NCI-H524 treated with DMSO at 0.1 percent for 48 hours (cell line): ENCODE measurements at regions not wholly inside any gene's neighbourhood (a gene's known extent, or its start where the extent isn't known, plus 50 kb on each side); places are given as distances from the start of the nearest gene placed in this dataset.
"Not testable (repeated sequence)": the region's sequence is repeated elsewhere in the genome, so short reads cannot be mapped to it uniquely, and the experiment has no call there.

ENCODE experiments used
- DNase-seq: peaks from one replicate; lab custom pipeline; 2025; lab: John Stamatoyannopoulos, UW

DNA sequence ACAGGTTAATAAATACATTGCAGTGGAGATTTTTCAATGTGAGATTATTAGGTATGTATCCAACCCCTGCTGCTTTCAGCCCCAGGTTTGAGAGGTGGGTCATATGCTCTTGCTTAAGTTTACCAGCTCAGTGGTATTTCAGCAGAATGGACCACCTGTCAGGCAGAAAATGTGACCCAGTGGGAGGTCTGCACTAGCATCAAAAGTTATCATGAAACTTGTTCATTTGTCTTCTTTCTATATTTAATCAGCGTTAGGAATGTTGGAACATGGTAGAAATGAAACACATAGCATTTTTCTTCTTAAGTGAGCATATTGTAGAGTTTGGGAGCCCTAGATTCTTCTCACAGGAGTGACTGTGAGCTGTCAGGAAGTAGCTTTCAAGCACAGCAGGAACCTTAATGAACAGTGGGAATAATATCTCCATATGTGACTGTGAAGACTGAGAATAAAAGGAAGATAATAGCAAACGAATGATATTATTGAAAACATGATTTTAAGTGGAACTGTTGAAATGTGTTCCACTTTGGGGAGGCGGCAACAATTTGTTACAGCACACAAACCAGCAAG, 596.9 kb upstream of the CDH6 start:
- DNase-seq, result no peak

DNA sequence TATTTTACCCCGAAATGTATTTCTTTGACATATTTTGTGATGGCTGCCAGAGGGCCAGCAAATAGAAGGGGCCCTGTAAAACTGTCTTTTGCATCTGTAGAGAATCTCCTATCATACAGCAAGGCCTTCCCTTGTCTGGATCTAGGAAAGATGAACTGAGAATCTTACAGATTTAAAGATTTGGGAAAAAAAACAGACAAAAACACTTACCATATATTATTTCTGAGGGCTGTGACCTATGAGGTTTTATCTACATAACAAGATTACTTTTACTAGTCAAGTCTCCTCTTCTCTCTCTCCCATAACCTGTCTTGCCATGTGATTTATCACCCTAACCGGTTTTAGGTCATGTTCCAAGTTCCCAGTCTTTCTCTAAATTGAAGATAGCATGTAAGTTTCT, 599.2 kb upstream of the CDH6 start:
- no peak for DNase-seq

DNA sequence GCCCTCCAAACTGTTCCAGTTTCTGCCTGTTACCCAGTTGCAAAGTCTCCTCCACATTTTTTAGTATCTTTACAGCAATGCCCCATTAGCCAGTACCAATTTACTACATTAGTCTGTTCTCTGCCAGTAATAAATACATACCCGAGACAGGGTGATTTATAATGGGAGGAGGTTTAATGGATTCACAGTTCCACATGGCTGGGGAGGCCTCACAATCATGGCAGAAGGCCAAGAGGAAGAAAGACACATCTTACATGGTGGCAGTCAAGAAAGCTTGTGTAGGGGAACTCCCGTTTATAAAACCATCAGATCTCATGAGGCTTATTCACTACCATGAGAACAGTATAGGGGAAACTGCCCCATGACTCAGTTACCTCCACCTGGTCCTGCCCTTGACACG, 600.7 kb upstream of the CDH6 start:
- no peak for DNase-seq

DNA sequence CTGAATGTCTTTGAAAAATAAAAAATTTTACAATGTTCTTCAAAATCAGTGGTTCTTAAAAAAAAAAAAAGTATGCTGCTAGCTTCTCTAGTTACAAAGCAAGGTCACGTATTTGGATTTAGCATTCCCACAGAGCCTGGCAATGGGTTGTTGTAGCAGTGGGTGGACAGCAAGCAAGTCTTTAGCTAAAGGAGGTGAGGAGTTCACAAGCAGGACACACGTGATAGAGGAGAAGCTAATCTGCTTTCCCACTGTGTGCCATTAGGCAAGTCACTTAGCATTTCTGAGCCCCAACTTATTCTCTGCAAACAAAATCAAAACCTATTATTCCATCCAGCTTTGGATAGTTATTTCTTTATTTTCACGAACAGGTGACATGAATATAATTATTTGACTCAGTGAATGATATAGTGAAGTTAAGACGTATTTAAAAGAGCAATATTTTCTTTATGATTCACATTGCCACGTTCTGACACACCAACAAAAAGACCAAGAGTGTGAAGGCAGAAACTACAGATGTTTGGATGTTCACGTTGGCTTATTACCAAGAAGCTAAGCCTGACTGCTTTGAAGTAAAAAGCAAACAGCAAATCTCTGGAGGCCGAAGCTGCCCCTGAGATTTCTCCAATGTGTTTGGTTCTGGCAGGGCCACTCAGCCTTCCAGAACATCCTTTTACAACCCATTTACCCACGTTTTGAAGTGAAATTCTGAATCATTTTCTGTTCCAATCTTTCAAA, 612.1 kb upstream of the CDH6 start:
- no peak for DNase-seq

DNA sequence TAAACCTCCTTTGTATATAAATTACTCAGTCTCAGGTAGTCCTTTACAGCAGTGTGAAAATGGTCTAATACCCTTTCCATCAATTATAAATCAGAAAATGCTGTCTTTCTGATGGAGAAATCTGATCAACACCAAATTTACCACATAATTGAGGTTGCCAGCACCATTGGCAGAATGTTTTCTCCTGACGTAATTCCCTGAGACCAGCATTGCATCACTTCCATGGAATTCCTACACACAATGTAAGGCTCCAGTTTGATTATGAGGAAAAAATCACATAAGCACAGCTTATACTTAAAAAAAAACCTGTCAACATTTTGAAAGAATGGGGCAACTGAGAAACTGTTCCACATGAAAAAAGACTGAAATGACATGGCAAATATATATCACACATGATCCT, 618.7 kb upstream of the CDH6 start:
- DNase-seq, result no peak

DNA sequence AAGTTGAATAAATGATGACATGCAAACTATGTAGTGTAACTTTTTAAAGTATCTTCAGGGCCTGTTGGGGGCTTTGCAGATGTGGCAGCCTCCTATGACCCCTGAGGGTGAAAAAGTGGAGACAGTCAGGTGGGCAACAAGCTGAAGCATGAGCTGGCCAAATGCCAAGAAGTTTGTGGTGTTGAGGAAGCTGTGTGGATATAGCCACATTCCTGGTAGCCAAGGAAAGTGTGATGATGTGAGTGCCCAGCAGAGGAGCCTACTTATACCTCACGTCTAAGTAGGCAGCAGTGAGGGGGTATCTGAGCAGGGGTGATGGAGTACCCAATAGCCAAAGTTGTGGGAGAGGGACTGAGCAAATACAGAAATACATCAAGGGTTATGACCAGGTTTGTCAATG, 621.2 kb upstream of the CDH6 start:
- DNase-seq, result no peak

DNA sequence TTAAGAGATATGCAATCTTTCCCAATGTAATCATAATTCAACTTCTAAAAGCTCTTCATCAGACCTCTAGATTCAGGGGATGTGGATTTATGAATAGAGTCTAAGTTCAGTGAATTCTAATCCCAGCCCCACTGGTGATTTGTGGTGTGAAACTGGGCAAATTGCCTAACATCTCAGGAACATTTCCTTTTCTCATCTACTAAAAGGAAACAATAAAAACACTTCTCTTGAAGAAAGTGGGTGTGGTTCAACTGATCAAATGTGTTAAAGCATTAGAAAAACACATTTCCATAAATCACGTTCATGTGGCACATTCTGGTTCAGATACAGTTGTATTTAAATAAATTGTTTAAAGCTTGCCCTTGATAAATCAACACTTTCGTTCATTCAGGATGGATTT, 631.7 kb upstream of the CDH6 start:
- DNase-seq, result no peak

DNA sequence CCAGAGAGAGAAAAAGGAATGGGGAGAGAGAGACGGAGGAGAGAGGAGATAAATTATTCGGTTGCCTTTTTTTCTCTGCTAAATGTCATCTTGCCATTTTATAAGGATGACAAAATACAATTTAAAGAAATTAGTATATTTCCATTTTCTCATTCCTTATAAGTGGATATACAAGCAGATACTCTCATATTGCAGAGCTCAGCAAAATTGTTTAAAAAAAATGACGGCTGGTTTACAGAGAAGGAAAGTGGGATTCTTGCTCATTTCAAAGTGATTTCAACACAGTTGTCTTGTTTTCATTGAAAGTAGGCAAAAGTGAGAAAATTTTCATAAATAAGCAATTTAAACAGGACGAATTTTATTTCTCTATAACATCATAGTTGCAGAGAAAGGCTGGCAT, 641.9 kb upstream of the CDH6 start:
- DNase-seq, result no peak

DNA sequence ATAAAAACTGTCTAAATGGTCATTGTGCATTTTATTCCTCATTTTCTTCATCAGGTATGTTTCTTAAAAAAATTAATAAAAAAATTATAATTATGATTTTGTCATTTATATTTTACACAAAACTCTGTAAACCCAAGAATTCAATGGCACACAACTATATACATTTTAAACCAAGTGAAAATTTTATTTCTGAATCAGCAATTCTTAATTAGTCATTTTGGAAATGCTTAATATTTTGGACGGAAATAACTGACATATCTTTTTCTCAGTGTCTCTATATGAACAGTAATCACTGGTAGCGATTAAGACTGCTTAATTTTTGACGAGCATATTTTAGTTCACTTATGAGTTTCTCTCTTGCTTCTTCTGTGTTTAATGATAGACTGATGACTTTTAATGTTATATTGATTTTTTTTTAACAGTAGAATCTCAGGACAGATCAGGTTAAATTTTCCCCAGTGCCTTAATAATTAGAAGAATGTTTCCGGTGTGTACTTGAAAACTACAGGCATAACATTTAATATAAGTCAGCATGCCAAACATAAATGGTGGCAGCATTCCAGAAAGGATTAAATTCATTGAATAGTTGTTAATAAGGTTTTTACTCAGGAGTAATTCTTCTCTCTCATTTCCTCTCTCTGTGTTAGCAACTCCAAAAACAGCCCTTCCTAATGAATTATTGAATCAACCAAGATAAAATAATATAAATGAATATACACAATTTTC, 644.7 kb upstream of the CDH6 start:
- DNase-seq, result no peak

DNA sequence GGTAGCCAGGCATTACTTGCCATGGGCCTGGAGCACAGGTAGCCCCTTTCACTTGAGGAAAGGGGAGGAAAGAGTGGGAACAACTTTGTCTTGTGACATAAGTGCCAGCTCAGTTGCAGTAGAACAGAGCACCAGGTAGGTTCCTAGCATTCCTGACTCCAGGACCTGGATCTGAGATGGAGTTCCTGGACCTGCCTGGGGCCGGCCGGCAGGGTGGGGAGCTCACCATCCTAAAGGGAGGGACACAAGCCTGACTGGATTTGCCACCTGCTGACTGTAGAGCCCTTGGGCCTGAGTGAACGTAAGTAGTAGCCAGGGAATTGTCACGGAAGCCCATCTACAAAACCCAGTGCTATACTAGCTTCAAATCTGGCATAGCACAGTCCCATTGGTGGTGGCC, 653.3 kb upstream of the CDH6 start:
- no peak for DNase-seq

DNA sequence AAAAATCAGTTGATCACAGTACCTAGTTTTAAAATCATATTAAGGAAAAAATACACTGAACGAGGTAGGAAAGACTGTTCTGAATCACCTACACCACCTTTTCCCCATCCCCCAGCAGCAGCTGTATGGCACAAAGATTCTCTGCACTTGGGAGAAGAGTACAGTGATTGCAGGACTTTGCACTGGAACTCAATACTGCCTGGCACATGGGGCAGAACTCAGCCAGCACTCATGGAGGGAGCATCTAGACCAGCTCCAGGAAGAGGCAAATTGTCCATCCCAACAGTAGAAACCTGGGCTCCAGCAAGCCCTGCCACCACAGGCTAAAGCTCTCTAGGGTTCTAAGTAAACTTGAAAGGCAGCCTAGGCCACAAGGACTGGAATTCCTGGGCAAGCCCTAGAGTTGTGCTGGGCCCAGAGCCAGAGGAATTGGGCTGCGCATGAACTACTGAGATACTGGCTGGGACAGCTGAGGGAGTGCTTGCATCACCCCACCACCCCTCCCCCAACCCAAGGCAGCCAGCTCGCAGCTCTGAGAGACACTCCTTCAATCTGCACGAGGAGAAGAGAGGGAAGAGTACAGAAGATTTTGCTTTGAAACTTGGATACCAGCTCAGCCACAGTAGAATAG, 654.4 kb upstream of the CDH6 start:
- no peak for DNase-seq

DNA sequence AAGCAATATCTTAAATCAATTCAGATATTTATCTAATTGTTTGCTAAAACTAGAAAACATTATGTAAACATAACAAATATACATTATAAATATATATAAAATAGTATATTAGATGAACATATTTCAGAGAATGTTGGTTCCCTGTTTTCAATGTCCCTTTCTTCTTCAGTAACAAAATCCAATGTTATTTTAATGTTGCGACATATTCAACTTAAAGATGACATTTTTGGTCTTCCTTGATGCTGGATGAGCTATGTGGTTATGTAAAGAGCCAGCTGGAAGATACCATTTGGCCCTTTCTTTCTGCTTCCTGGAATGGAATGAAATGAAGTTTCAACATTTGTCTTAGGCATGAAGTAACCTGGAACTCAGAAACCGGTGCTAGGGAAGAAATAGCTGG, 668.1 kb upstream of the CDH6 start:
- DNase-seq, result no peak

DNA sequence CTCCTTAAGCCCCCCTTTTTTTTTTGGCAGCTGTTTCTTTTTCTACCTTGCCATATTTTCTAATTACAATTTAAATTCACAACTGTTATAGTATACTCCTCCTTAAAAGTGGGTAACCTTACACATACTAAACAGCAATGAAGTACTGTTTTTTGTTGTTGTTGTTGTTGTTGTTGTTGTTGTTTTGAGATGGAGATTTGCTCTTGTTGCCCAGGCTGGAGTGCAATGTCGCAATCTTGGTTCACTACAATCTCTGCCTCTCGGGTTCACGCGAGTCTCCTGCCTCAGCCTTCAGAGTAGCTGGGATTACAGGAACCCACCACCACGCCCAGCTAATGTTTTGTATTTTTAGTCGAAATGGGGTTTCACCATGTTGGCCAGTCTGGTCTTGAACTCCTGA, 669.1 kb upstream of the CDH6 start:
- DNase-seq, result no peak

DNA sequence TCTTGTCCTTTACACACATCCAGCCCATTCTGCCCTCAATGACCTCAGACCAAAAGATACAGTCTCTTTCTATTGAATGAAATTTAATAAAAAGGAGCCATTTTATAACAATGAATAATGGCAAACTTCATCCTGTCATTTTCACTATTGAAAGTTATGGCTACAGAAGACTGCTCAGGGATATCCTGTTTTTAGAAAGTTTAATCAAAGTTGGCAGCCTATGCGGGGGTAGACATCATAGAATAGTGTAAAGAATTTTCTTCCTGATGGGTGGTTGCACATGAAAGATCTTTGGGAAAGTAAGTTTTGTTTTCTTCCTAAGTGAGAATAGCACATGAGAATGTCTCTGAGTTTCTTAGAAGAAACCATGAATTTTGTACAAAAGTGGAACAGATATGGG, 670.4 kb upstream of the CDH6 start:
- DNase-seq, result no peak

DNA sequence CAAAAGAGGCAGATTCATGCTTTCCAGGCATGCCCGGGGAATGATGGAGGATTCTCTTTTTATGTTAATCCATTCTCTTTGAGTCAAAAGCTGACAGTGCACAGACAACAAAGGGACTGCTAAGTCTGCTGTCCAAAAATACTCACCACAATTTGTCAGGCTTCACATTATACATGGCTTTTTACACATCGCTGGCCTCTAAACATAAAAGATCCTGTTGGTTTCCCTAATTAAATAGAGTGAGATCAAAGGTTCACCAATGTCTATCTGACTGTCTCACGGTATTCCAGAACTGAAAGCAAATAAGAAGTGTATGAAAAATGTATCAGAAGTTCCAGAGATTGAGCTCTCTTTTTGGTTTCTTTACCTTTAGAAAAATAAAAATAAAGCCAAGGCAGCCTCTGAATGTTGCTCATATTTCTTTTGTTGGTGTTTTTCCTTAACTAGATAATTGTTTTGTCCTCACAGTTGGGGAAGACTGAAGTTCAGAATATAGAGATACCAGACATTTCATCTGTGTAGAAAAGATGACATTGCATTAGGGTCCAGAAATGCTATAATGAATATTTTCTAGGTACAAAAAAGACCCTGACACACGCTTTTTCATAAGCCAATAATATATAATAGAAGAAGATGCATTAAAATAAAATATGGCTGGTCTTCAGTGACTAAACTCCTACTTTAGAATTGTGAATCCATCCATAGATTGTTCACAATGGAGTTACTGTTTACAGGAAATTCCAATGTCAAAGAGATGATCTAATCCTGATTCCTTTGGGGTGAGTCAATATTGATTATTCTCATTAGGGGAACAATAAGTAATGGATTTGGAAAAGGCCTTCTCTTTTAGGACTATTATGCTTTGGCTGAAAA, 688.2 kb upstream of the CDH6 start:
- no peak for DNase-seq

DNA sequence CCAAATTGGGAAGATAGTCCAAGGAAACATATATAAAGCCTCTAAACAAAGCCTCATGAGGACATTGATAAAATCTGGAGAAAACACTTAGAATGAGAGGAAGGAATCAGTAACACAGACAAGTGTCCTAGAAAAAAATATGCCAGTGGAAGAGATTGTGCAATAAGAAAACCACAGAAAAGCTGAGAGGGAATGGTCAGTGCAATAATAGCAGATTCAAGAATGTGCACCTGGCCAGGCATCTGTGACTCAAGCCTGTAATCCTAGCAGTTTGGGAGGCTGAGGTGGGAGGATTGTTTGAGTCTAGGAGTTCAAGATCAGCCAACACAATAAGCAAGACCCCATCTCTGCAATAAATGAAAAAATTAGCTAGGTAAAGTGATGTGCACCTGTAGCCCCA, 691.2 kb upstream of the CDH6 start:
- no peak for DNase-seq

DNA sequence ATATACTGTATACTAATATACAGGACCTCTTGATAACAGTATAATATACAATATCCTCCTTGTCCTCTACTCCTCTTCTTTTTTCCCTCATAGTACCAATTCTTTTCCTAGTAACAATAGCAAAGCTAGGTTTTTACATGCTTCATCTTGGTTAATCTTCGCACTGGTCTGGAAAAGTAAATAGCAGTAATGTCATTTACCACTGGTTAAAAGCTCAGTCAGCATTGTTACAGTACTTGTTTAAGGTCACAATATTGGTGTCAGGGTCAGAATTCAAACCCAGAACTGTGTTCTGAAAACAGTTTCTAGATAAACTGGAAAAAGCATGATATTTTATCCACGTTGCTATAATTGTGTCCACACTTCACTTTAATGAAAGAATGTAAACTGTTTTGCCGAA, 692.4 kb upstream of the CDH6 start:
- no peak for DNase-seq

DNA sequence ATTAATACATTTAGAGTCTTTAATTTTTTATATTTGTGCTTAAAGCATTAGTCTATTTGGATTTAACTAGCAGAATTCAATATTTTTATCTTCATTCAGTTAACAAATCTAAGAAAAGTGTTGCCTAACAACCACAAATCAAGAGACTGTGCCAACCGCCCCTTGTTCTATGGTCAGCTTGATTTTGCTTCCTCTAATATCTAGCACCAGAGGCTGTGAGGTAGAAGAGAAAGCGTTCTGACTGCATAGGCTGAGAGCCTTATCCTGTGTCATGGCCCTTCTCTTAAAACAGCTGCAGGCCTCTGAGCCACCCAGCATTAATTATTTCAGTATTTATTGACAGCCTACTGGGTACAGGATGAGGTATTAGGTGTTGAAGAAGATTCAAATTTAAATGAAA, 693.0 kb upstream of the CDH6 start:
- no peak for DNase-seq

DNA sequence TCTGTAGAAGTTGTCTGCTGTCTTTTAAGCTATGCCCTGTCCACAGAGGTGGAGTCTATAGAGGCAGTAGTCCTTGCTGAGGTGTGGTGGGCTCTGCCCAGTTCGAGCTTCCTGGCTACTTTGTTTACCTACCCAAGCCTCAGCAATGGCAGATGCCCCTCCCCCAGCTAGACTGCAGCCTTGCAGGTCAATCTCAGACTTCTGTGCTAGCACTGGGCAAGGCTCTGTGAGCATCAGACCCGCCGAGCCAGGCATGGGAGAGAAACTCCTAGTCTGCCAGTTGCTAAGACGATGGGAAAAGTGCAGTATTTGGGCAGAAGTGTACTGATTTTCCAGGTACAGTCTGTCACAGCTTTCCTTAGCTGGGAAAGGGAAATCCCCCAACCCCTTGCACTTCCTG, 694.1 kb upstream of the CDH6 start:
- no peak for DNase-seq

DNA sequence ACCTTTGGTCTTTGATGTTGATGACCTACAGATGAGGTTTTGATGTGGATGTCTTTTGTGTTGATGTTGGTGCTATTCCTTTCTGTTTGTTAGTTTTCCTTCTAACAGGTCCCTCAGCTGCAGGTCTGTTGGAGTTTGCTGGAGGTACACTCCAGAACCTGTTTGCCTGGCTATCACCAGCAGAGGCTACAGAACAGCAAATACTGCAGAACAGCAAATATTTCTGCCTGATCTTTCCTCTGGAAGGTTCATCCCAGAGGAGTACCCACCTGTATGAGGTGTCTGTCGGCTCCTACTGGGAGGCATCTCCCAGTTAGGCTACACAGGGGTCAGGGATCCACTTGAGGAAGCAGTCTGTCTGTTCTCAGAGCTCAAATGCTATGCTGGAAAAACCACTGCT, 694.5 kb upstream of the CDH6 start:
- no peak for DNase-seq

DNA sequence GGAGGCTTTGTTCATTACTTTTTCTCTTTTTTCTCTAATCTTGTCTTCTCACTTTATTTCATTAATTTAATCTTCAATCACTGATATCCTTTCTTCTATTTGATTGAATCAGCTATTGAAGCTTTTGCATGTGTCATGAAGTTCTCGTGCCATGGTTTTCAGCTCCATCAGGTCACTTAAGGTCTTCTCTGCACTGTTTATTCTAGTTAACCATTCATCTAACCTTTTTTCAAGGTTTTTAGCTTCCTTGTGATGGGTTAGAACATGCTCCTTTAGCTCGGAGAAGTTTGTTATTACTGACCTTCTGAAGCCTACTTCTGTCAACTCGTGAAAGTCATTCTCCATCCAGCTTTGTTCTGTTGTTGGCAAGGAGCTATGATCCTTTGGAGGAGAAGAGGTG, 695.0 kb upstream of the CDH6 start:
- DNase-seq, result not testable (repeated sequence)

DNA sequence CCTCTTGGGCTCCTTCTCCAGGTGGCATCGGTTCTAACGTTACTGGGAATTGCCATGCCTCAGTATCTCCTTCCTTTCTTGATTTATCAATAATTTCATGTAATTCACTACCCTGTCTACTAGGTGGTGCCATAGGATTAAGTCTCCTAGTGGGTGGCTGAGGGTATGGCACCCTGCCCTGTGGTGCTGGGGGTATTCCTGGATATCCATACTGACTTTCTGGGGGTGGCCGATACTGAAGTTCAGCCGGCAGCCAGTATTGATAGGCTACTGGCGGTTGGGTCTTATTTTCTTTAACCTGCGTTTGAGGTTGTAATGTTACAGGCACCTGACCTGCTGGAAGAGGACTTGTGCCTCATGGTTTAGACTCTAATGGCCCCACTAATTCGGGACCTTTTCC, 699.4 kb upstream of the CDH6 start:
- not testable (repeated sequence) for DNase-seq
